SK-N-DZ (cell line): ENCODE measurements at regions not wholly inside any gene's neighbourhood (a gene's known extent, or its start where the extent isn't known, plus 50 kb on each side); places are given as distances from the start of the nearest gene placed in this dataset.

Source experiments
- DNase-seq: peaks from one replicate; pipeline ENCODE4 v3.0.0-alpha.2; 2015; ENCODE audit warnings: low spot score

DNA sequence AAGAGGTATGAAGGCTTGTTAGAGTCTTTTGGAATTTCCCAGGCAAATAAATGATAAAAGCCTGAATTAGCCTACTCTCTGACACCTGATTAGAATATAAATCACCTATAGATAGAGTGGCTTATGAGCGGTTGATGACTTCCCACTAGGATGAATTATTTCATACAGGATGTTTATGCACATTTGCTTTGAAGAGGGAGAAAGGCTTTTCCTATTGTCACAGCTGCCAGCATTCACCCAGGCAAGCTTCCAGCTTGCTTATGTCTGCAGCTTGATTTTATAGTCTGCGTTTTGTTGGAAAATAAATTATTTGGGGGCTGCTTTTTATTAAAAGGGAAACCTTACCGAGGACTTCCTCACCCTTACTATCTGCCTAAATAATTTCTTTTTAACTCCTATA is 51.3 kb upstream of the EIF2S2 start:
- no peak for DNase-seq

GRCh38 chr20:34164381-34164984 is 52.4 kb upstream of the EIF2S2 start:
- DNase-seq: no peak

- DNase-seq: no peak
Measured at GRCh38 chr20:34165018-34165619, 53.1 kb upstream of the EIF2S2 start.

DNA sequence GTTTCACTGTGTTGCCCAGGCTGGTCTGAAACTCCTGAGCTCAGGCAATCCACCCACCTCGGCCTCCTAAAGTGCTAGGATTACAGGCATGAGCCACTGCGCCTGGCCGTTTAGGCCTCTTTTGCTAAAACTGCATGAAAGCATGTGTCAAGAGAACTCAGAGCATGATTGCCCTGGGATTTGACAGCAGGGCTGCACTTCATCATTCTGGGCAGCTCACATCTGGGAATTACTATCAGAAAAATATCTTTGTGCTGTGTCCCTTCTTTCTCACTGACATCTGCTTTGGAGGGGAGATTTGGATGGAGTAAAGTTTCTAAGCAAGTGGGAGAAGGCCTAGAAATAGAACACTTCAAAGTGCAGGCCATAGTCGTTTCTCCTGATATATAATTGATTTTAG is 59.6 kb upstream of the EIF2S2 start:
- DNase-seq: peak; percentile 96

DNA sequence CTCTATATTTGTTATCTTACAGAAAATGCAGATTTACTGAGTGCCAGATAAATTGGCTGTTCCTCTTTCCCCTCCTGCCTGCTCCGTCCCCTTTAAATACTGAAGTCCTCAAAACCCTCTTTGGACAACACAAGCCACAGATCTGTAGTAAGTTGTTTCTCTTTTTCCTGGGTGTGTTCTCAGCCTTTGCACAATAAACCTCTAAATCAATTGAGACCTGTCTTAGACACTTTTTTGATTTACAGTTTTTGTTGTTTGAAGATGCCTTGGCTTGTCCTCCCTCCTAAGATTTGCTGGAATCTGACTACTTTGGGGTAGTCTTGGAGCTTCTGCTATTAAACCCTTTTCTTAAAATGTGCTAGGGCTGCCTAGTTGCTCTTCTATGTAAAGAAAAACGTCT is 60.9 kb upstream of the EIF2S2 start:
- no peak for DNase-seq

GRCh38 chr20:34175079-34175478 is 63.0 kb upstream of the EIF2S2 start:
- DNase-seq: no peak

- DNase-seq: no peak
Measured at GRCh38 chr20:34175879-34176278, 63.8 kb upstream of the EIF2S2 start.

- DNase-seq: no peak
Measured at GRCh38 chr20:34177052-34177451, 64.2 kb upstream of the ASIP start.

DNA sequence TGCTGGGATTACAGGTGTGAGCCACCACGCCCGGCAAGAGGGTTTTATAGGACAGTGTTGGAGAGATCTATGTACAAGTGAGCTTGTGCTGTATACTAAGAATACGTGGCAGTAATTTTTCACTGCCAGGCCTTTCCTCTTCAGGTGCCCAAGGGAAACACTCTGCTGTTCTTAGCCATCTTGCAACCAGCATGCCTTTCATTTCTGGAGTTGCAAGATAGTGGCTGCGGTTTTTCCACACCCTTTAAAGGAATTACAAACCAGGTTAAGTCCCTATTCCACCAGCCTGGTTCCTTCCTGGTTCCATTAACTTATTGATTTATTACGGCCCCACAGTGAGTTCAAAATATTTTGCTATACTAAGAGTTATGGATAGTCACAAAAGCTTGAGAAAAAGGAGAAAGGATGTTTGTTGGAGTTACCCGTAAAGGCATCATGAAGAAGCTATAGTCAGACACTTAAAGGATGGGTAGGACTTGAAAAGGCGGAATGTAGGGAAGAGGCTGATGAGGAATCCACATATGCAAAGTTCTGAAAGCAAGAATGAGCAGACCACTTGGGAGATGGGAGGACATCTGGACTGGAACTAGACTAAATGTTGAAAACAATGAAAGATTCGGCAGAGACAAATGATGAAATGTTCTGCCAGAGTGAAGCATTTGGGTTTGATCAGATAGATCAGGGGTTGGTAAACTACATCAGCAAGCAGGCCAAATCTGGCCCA is 61.4 kb upstream of the ASIP start:
- DNase-seq: no peak

GRCh38 chr20:34180460-34181120 is 60.6 kb upstream of the ASIP start:
- no peak for DNase-seq

- no peak for DNase-seq
Measured at GRCh38 chr20:34181484-34181883, 59.7 kb upstream of the ASIP start.

GRCh38 chr20:34185766-34186620 is 55.2 kb upstream of the ASIP start:
- DNase-seq: no peak

- no peak for DNase-seq
Measured at GRCh38 chr20:34189572-34190163, 51.6 kb upstream of the ASIP start.

DNA sequence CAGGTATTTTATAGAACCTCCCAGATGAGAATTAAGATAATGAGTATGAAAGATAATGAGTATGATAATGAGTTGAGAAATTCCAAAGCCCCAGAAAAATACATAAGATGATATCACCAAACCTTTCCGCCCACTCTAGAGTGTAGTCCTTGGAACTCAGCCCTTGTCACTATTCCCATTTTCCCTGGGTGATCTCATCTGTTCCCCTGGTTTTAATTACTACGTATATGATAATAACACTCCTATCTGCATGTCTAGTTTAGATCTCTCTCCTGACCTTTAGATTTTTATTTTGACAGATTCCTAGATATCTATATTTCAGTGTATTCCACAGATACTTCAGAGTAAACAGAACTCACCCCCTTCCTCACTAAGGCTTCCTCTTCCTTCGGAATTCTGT is 51.0 kb upstream of the ASIP start:
- DNase-seq: no peak

GRCh38 chr20:34190679-34191090 is 50.5 kb upstream of the ASIP start:
- DNase-seq: peak; percentile 87
